NCI-H82 treated with DMSO at 0.1 percent for 48 hours (cell line): ENCODE measurements at regions not wholly inside any gene's neighbourhood (a gene's known extent, or its start where the extent isn't known, plus 50 kb on each side); places are given as distances from the start of the nearest gene placed in this dataset.

Source experiments
- DNase-seq: peaks from one replicate; lab custom pipeline; 2025; ENCODE audit not compliant: unreplicated experiment; lab: John Stamatoyannopoulos, UW

DNA sequence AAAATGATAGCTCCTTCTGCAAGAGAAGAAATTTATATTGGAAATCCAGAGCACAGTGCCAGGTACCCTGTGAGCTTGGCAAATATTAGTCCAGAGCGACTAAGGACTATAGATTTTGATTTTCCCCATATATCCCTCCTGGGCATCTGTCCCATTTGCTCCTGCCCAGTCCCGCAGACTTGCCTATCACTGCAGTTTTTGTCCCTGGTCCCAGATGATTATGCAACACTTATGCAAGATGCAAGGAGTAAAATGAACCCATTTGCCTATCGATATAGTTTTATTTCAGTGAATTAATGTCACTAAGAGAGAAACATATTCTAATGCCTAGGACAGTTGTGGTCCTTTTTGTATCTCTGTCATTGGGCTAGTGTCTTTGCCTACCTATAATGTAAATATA lies 215.9 kb upstream of the BMP4 start:
- no peak for DNase-seq

DNA sequence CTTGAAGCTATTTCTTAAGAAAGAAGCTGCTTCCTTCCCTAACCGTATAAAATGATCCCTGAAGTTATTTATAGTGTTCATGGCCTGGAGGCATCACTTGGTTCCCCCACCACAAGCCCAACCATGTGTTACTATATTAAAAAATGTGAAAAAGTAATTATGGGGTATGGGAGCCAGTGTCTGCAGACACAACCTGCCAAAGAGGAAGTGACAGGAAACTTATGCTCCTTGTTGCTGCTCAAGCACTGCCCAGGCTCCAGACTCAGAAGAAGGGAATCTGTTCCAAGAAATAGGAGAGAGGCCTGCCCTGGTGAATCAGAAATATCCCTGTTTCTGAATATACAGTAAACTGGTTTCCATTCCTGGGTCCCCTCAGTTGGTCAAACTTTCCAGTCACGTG lies 217.2 kb upstream of the BMP4 start:
- DNase-seq: no peak

DNA sequence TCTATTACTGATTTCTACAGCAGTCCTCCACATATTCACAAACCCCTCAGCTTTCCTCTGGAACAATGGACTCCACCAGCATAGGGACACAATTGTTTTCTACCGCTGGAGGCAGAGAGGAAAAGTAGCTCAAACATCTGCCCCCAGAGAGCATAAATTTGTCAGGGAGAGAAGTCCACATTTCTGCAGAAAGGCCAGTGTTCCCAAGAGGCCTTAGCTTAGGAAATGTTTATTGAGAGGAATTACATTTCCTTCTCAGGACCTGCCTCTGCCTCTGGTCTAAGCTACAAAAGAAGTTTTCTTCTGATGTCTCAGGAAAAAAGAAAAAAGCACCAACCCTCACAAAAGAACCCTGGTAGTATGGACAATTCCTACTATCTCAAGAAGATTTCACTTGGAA lies 217.8 kb upstream of the BMP4 start:
- no peak for DNase-seq

DNA sequence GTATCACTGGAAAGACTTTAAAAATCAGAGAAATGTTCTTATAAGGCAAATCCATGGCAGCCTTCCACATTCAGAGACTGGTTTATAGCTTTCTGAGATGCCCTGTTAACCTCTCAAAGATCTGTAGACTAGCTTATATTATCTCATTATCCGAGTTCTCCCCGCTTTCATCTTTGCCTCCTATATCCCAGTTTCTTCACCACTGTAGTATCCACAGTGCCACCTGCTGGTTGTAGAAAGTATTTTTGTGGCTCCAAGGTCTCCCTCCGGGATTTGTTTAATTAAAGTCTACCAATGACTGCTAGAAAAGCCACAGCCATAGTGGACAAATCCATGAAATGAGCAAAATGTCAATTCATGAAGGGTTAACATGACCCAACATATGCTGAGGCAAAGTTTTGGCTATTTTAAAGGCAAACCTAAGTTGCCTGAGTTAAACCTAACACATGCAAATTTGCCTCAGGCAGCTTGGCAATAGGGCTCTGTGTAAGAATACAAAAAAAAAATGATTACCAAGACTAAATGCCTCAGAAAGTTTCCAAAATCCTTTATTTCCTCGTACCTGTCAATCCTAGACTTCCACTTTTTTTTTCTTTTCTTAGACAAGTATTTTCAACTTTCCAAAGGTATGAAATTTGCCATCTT lies 218.8 kb upstream of the BMP4 start:
- DNase-seq: peak; percentile 19

DNA sequence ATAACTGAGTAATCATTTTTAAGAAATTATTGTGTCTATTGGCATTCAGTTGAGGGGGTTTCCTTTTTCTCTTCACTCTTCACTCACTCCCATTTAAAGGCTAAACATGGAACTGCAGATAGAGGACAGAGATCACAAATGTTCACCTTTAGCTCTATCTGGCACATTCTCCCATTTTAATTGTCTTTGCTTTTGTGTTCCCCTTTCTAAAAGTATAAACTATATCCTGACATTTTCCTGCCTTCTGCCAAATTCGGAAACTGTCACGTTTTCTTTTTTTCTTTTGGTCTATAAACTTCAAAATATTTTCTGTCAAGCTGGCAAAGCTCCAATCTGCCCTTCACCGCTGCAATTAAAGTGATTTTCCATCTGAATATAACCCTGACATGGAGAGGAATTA lies 219.8 kb upstream of the CDKN3 start:
- no peak for DNase-seq

DNA sequence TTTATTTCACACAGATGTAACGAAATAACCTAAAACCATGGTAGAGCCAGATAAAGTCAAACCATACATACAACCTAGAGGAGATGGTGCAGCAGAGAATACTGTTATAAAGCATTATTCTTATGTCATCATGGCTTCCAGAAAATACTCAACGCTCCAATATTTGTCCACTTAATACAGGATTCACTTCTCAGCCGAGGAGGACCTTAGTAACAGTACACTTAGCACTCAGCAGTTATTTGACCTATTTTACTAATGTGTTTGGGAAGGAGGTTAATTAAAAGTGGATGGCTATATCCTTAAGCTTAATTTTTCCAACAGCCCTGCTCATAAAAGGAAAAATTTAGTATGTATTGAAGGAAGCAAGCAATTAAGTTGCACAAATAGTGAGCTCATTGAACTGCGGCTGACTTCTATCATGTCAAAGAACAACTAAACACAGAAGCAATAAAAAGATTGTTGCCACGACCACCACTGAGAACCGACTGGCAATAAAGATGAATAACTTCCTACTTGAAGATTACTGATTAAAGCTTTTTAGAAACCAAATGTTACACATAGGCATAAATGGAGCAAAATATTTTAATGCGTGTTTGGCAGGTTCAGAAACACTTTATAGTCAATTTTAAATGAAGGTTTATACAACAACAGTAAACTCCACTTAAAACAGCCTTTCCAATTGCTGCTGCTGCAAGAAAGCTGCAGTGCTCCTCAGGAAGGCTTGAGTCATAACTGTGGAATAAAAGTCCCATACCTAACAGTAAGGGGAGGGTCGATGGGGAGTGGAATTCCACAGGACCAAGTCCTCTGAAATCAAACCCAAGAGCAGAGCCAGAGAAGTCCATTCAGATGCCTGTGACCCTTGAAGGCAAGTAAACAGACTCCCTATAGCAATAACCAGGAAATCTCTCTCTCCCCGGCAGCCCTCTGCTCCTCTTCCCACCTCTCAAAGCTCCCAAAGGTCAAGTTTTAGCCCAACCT lies 218.9 kb upstream of the CDKN3 start:
- DNase-seq: no peak

DNA sequence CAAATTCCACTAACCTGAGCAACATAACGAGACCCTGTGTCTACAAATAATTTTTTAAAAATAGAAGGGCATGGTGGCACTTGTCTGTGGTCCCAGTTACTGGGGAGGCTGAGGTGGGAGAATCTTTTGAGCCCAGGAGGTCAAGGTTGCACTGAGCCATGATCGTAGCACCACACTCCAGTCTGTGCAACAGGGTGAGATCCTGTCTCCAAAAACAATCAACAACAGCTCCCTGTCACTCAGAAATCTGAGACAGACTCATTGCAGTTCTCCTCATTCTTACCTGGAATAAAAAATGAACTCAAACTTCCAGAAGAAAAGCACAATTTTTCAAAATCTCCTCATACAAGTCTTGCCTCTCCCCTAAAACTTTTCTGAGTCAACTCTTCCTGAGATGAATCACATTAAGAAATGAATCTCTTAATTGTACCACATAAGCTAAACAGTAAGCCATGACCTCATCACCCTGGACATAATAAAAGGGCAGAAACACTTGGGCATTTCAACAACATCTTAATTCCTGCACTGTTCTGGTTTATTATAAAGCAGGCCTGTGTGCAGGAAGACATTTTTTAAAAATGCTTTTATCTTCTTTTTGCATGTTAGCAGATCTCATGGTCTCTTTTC lies 214.3 kb upstream of the CDKN3 start:
- DNase-seq: no peak

DNA sequence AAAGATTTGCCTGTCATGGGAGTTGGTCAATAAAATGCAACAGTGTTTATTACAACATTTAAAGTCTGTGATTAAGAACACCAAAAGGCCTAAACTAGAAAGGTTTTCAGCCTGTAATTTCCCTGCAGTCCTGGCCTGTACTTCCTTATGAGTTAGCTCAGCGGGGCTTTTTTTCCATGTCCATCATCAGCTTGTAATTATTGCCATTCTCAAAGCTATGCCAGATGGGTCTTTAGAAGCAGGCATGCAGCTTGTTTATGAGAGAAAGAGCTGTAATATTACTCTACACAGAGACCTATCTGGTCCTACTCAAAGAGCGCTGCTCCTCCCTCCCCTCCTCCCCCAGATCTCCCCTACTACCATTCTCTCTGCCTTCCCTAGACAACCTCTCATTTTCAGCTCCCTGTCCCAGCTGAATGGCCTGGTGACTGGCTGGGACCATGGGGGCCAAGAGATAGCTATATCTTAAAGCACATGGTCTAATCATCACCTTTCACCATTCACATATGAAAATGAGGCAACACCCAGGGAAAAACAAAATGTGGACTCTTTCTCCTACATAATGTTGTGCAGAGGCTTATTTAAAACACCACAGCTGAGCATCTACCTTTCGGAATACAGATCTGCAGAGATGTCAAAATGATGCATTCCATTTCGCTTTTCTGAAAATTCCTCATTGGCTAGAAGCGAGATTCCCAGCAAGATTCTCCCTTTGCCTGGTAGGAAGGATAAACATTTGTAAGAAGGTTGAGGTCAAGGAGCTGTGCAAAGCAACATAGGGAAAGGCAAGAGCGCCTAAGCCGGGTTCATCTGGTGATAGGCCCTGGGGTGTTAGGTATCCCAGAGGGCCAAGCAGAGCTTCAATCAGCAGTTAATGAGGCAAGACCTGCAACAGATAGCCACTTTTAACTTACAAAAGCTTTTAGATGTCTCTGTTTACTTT lies 209.7 kb upstream of the CDKN3 start:
- DNase-seq: no peak

DNA sequence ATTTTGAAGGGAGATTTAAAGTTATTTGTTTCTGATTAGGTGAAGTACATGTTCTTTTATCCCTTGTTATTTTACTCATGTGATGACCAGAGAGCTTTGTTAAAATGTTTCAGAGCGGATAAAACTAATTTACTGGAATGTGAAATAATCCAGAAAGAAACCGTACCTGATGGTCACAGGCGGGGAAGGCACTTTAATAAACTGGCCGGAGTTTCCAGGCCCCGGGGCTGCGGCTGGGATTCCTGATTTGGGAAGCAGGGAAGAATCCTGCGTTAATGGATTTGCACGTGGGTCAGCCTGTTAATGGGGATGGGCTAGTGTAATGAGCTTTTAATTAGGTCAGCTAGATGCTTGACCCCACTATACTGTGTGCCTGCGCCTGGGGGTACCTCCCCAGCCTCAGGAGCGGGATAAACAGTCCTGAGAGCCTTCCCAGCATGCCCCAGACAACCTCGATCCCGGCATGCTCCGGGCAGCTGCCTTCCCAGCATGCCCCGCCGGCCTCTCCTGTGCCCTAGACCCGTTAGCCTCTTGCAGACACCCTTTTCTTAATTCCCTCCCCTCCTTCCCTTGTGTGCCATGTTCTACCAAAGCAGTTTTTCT lies 208.6 kb upstream of the CDKN3 start:
- no peak for DNase-seq

DNA sequence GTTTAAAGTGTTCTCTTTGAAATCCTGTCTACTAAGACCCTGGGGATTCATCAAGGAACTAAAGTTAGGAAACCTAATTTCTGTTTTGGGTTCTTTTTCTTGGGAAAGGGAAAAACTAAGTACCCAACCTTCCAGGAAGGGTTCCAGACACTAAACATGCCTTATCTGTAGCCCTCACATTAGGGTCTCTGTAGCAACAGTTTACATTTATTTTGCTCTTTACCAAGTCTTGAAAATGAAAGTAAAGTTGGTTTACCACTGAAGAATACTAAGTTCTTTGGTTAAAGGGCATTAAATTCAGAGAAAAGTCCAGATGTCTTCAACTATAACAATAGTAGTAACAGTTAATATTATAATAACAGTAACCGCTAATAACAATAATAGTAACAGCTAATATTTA lies 207.5 kb upstream of the CDKN3 start:
- DNase-seq: no peak

DNA sequence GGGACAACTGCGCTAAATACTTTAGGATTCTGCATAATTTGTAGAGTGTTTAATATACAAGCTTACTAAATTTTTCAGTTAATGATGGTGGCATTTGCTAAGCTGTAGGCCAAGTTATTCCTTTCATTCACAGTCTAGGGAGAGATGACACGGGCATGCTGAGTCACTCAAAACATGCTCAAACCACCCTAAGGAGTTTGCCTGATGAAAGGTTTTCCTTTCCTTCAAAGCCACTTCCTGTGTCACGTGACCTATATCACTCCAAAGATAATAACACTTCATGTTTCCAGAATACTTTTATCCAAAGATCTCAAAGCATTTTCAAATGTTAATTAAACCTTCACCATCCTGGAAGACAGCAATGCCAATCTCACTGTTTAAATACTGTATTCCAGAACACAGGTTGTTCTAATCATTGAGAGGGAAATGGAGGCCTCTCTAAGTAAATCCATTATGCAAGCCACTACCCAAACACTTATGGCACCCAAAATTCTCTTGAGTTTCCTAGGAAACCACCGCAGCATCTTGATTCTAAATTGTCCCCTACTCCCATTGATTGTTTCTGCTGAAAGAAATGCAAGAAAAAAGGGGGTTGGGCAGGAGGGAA lies 207.0 kb upstream of the CDKN3 start:
- no peak for DNase-seq

DNA sequence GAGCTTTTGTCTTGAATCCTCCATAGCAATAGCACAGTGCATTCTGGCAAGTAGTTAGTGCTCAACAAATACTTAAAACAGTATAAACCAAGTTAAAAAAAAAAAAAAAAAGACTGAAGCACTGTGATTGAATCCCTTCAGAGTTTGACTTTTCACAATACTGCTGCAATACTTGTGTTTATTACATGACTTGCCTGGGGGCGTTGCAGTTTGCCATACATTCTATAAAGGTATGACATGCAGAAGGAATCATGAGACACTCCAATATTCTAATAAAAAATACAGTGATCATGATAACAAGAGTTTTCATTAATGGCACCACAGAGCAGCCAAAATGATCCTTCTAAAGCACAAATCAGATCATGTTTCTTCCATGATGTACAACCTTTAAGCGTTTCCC lies 205.0 kb upstream of the CDKN3 start:
- no peak for DNase-seq

GRCh38 chr14:54192610-54193009 lies 204.2 kb upstream of the CDKN3 start:
- no peak for DNase-seq

GRCh38 chr14:54193871-54194270 lies 202.9 kb upstream of the CDKN3 start:
- no peak for DNase-seq

DNA sequence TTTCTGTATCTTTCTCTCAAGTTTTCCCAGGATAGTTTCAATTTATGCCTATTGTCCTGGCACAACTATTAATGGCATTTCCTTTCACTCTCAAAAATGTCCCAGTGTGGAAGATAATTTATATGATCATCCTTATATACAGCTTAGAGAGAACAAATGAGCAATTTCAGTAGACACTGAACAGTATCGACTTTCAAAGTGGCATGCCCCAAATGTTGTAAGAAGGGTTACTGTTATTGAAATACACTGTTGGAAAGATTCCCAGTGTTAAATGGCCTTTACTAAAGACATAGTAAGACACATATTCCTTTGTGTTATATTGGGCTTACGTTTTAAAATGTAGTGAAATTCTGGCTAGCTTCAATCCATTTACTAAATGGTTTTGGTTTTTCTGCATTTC lies 202.3 kb upstream of the CDKN3 start:
- no peak for DNase-seq

DNA sequence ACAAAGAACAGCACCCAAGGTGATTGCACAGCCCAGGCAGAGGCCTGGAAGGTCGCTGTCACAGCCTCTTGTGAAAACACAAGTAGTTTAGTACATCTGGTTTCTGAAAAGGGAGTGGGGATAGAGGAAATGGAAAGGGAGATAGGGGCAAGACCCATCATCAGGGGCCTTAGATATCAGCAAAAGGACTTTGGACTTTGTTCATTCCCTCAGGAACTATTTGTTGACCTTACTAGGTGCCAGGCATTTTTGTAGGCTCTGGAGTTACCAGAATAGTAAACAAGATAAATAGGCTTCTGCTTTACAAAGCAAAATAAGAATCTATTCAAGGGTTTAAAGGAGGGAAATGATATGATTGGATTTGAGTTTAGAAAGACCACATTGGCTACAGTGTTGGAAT lies 199.4 kb upstream of the CDKN3 start:
- DNase-seq: no peak

DNA sequence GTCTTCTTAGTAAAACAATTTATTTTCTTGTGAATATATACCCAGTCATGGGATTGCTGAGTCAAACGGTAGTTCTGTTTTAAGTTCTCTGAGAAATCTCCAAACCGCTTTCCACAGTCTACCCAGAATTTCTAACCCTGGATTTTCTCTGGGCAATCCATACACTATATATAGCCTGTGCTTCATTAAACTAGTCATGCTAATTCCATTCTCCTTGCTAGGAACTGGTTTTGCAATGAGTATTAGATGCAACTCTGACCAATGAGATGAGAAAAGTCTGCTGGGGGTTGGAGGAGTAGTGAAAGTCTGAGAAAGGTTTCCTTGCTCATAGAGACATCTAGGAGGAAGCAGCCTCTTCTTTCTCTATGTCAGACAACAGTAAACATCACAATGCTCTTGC lies 196.1 kb upstream of the CDKN3 start:
- no peak for DNase-seq

DNA sequence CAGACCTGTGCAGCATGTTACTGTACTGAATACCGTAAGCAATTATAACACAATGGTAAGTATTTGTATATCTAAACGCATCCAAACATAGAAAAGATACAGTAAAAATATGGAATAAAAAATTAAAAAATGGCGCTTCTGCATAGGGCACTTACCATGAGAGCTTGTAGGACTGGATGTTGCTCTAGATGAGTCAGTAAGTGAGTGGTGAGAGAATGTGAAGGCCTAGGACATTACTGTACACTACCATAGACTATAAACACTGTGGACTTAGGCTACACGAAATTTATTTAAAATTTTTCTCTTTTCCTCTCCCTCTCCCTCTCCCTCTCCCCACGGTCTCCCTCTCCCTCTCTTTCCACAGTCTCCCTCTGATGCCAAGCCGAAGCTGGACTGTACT lies 194.5 kb upstream of the CDKN3 start:
- DNase-seq: no peak

DNA sequence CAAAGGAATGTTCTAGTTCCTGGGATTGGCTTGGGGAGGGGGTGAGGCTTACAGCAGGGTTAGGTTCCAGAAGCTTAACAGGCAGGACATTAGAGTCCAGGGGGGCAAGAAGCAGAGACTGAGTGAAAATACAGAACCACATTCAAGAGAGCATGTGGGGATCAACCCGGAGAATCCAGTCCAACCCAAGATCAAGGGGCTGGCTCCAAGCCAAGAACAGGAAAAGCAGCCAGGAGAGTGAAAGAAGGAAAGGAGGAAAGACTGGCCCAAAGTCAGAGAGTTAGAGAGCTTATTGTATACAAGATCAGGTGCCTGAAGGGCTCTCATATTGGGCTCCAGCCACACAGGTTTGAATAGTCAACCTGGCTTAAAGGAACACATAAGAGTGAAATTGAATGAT lies 190.3 kb upstream of the CDKN3 start:
- no peak for DNase-seq

DNA sequence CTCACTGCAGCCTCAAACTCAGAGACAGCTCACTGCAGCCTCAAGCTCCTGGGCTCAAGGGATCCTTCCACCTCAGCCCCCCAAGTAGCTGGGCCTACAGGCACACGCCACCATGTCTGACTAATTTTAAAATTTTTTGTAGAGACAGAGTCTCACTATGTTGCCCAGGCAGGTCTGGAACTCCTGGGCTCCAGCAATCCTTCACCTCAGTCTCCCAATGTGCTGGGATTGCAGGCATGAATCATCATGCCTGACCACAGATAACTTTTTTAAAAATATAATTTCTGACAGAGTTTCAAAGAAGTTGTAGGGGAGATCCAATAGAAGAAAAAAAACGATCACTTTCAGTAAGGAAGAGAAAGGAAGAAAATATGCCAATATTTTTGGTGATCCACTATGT lies 189.7 kb upstream of the CDKN3 start:
- no peak for DNase-seq
